HTR-8/SVneo (cell line): ENCODE measurements at regions not wholly inside any gene's neighbourhood (a gene's known extent, or its start where the extent isn't known, plus 50 kb on each side); places are given as distances from the start of the nearest gene placed in this dataset.
"Not testable (repeated sequence)": the region's sequence is repeated elsewhere in the genome, so short reads cannot be mapped to it uniquely, and the experiment has no call there.

Experiments used
- DNase-seq: peaks from one replicate; pipeline ENCODE4 v3.0.0; 2011; ENCODE audit warnings: low spot score, mixed read lengths; ENCODE audit not compliant: insufficient read length
- FAIRE-seq: peaks from 2 replicates; lab custom pipeline; 2011; peaks lifted over from hg19 to GRCh38; lab: Jason Lieb, UNC

DNA sequence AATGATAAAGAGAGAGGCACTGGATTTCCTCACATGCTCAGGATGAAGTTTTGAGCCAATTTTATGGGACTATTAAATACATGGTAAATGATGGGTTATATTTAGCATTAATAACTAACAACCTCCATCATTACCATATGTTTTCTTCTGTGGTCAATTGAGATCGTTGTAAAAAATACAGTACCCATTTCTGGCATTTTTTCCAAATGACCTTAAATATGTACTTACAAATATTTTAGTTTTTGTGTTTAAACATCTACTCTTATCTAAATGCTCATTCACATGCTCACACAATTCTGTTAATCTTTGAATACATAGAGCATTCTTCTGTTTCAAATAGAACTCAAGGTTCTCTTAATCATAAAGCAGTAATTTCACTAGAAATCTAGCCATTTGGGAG, 330.0 kb upstream of the BRINP3 start:
- DNase-seq = no peak
- FAIRE-seq = no peak

DNA sequence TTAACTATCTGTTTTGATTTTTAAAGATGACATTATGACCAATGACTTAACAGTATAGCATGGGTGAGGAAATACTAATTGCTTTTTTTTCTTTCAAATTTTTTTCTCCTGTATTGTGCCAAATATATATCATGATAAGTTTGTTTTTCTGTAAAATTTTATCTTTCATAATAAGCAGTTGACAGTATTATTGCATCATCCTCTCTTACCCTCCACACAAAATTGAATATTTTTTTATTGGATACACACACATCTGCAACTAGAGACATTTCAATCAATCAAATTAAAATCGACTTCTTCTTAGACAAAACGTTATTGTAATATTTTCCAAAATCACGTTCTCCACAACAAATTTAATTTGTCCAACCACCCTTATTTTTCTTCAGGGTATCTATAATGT, 330.4 kb upstream of the BRINP3 start:
- DNase-seq (no peak), FAIRE-seq (no peak)

DNA sequence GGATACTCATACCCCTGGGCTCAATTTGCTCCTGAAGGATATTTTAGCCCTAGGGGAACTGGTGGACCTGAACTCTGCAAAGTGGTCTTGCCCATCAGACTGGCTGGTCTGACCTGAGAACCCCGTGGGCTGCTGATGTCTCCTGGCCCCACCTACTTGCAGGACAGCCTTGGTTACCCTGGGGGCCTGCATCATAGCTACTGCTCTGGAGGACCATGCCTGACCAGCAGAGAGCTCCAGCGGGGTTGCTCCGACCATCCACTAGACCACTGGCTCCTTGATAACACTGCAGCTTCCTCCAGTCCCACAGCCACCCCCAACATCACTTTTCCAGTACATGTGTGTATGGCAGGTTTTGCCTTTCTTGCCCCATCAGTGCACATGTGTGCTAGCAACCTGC, 331.6 kb upstream of the BRINP3 start:
- FAIRE-seq (no peak), DNase-seq (no peak)

DNA sequence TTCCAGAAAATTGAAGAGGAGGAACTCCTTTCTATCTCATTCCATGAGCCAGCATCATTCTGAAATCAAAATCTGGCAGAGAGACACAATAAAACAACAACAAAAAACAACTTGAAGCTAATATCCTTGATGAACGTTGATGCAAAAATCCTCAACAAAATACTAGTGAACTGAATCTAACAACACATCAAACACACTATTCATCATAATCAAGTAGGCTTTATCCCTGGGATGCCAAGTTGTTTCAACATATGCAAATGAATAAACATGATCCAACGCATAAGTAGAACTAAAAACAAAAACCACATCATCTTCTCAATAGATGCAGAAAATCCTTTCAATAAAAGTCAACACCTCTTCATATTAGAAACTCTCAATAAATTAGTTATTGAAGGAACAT, 335.3 kb upstream of the BRINP3 start:
- DNase-seq (no peak), FAIRE-seq (no peak)

DNA sequence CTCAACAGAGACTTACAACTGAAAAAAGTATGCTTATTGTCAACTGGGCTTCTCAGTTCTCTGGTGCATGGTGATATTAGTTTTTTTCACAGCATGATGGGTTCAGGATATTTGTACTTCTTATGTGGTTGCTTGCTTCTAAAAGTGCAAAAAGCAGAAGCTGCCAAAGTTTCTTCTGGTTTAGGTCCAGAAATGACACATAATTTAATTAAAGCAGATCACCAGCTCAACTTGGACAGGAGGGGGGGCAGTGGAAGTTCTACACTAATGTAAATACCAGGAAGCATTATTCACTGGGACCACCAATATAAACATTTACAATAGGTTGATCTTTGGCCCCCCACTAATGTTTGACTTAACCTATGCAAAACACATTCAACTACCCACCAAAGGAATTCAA, 354.8 kb upstream of the BRINP3 start:
- no peak for FAIRE-seq
- DNase-seq = no peak

DNA sequence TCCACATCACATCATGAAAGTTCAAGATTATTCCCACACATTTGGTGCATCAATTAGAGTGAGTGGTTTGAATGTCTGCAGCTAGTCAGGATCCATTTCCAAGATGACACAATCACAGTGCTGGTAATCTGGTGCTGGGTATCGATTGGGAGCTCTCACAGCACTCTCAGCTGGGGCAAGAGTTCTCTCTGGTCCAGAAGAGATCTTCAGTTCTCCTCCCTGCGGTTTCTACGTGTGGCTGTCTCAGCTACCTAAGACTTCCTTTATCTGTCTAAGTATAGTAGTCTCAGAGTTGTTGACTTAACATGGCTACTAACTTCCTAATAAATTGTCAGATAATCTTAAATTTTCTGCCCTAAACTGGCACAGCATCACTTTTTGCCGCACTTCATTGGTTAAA, 358.0 kb upstream of the BRINP3 start:
- no peak for FAIRE-seq
- DNase-seq = no peak

DNA sequence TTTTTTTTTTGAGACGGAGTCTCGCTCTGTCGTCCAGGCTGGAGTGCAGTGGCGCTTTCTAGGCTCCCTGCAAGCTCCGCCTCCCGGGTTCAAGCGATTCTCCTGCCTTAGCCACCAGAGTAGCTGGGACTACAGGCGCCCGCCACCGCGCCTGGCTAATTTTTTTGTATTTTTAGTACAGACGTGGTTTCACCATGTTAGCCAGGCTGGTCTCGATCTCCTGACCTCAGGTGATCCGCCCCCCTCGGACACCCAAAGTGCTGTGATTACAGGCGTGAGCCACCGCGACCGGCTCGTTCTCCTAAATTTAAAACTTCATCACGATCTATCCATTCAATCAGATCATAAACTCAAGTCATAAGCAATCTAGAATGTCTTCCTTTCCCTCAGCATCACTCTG, 359.5 kb upstream of the BRINP3 start:
- not testable (repeated sequence) for FAIRE-seq, DNase-seq

DNA sequence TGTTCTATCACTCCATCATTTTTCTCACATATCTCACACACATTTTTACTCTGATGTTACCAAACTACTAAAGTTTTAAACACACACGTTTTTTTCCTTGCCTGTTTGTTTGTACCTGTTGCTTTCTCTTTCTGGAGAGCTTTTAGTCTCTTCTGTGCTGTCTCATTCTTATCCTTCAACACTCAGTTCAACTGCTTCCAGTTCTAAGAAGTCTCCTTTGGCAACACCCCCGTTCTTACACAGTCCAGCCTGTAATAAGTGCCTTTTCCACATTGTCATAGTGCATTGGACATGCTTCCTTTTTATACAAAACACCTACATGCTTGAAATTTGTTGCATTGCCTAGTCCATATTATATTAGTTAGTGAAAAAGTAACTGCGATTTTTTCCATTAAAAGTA, 360.2 kb upstream of the BRINP3 start:
- no peak for FAIRE-seq

DNA sequence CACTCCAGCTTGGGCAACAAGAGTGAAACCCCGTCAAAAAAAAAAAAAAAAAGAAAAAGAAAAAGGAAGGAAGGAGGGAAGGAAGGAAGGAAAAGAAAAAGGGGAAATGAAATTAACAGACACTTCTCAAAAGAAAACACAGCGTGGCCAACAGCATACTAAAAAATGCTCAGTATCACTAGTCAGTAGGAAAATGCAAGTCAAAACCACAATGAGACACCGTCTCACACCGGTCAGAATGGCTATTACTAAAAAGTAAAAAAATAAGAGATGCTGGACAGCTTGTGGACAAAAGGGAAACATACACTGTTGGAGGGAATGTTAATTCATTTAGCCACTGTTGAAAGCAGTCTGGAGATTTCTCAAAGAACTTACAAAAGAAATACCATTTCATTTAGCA, 369.5 kb upstream of the BRINP3 start:
- FAIRE-seq = no peak
- no peak for DNase-seq

More for the DNA sequence above, 360.2 kb upstream of the BRINP3 start:
- no peak for DNase-seq

DNA sequence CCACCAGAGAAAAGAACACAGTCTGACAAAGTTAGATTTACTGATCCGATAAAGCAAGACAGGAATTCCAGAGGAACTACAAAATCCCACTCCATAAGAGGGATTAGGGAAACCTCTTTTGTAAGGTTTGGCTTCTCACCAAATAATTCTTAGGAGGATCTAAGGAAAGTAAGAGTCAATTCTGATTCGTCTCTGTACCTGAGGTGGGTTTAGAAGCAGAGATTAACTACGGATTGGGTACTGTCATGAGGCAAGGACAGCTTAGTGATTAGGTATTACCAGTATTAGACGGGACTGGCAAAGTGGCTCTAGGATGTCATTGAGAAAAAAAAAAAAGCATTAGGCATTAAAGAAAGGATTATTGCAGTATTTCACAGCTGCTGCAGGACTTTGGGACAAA, 371.7 kb upstream of the BRINP3 start:
- FAIRE-seq (no peak), DNase-seq (no peak)

DNA sequence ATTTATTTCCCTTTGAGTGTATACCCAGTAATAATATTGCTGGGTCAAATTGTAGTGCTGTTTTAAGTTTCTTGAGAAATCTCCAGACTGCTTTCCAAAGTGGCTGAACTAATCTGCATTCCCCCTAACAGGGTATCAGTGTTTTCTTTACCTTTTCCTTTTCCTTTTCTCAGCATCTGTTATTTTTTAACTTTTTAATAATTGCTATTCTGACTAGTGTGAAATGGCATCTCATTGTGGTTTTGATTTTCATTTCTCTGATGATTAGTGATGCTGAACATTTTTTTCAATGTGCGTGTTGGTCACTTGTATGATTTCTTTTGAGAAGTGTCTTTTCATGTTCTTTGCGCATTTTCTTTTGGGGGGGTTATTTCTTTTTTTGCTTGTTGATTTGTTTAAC, 374.9 kb upstream of the BRINP3 start:
- FAIRE-seq = no peak

DNA sequence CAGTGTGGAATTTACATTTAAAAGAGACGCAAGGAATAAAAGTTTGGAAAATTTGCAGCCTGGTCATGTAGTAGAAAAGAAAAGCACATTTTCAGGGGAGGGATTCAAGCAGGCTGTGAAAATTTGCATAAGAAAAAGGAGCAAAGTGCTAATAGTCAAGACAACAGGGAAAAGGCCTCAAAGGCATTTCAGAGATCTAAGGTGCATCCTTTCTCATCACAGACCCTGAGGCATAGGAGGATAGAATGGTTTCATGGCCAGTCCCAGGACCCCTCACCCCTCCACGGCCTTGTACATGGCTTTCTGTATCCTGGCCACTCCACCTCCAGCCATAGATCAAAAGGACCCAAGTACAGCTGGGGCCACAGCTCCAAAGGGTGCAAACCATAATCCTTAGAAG, 380.5 kb upstream of the BRINP3 start:
- DNase-seq = no peak
- FAIRE-seq = no peak

More for the DNA sequence above, 374.9 kb upstream of the BRINP3 start:
- DNase-seq = no peak

DNA sequence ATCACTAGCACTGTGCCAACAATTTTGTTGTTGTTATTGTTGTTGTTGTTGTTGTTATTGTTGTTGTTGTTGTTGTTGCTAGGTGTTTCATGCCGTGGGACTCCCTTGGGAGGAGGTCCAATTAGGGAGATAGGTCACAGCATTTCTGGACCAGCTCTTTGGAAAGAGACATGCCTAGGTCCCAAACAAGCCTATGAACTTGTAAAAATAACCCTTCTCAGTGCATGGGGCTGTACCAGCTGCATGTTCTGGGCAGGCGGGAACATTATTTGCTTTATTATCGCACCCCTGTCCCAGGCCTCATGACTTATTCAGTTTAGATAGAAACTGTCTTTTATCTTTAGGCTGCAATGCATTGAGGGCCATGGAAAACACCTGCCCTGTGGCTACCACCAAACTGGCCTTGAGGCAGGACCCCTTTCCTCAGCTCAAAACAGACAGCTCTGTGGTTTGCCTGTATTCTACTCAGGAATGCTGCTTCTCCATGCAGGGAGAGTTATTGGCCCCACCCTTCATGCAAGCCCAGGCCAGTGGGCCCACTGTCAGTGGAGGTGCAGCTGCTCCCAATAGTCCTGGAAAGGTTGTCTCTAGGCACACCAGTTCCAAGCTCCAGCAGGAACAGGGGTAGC, 386.5 kb upstream of the BRINP3 start:
- DNase-seq = no peak
- no peak for FAIRE-seq

DNA sequence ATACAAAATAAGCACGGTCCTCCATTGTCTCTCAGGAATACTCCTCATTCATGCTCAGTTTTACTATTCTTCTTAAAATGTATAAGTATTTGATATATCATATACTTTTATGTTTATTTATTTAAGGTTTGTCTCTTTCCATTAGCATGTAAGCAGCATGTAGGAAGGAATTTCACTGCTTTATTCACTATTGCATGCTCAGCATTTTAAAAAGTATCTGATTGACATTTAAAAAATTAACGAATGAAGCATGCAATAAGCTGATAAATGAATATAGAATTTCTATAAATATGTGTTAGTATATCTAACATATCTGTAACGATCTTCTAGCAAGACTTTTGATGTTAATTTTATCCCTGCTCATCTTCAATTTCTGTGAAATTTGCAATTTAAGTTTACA, 402.7 kb upstream of the BRINP3 start:
- FAIRE-seq (no peak), DNase-seq (no peak)

DNA sequence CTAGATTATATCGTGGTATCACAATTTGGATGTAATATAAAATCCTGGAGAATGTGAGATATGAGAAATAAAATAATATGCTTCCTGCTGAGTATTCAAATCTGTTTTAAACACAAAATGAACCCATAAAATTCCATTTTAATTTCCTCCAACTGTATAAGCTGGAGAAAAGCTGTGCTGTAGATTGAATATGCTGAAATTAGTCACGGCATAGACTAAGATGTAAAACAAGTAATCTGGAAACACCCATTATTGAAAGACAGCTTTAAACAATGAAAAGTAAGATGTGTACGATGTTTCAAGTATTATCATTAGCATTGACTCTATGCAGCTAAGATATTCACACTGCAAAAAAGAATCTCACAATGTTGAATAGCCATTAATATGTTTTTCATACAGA, 403.4 kb upstream of the BRINP3 start:
- DNase-seq (no peak), FAIRE-seq (no peak)

DNA sequence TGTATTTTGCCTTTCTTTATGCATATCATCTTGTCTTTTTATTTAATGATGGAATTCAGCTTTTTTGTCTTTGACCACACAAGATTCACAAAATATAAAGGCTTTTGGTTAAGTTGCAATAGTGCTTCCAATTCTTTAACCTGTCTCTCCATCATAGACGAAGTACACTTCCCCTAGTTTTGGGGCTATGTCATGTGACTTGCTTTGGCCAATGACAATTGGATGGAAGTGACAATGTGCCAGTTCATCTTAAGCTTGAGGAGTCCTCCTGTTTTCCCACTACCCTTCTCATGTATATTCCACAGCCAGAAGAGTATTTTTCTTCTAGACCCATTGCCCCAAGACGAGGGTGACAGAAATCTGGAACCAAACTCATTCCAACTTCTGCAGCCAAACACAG, 419.6 kb upstream of the BRINP3 start:
- no peak for FAIRE-seq

DNA sequence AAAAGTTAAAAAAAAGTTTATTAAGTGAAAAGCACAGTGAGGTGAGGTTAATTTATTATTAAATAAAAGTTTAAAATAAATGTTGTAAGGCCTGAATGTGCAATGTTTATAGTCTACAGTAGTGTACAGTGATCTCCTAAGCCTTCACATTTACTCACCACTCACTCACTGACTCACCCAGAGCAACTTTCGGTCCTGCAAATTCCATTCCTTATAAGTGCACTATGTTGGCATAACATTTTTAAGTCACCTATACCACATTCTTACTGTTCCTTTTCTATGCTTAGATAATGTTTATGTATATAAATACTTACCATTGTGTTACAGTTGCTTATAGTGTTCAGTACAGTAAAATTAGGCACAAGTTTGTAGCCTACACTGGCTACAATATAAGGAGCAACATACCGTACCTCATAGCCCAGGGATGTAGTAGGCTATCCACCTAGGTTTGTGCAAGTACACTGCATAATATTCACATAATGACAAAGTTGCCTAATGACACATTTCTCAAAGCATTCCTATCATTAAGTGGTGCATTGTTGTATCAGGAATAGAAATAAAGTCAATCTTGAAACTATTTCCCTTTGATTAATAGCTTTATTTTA, 426.5 kb upstream of the BRINP3 start:
- FAIRE-seq = no peak
- no peak for DNase-seq

More for the DNA sequence above, 419.6 kb upstream of the BRINP3 start:
- DNase-seq = no peak

DNA sequence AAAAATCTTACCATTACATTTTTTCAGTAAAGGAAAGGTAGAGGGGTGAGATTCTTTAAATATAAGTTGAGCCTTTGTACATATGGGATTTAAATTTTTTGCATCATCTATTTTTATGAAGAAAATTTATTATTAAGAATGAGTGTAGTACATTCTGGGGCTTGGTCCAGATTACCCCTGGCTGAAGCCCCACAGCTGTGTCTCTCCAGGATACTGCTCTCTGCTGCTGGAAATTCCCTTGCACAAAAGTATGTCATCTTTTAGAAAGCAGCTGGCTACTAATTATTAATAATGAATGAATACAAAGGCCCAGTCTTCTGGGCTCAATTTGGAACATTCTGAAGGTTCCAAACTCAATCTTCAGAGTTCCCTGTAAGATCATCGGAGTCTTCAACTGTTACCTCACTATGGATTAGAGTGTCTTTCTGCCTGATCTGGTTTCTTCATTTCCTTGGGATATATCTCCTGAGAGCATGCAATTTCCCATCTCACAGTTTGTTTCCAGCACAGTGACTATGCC, 428.6 kb upstream of the BRINP3 start:
- no peak for DNase-seq
- FAIRE-seq = no peak

DNA sequence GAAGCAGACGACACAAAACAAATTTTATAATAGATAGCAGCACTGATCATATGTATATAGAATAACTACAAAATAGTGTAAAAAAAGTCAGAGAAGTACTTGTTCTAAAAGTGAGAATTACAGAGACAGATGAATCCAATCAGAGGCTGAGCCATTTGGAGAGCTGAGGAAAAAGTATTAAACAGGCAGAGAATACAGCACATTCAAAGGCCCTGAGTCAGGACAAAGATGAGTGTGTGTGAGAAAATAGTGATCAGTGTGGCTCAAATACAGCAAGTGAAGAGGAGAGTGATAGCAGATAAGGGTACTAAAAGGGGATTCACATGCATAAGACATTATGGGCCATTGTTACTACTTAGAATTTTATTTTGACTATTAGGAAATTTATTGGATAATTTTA, 430.6 kb upstream of the BRINP3 start:
- FAIRE-seq (no peak), DNase-seq (no peak)

DNA sequence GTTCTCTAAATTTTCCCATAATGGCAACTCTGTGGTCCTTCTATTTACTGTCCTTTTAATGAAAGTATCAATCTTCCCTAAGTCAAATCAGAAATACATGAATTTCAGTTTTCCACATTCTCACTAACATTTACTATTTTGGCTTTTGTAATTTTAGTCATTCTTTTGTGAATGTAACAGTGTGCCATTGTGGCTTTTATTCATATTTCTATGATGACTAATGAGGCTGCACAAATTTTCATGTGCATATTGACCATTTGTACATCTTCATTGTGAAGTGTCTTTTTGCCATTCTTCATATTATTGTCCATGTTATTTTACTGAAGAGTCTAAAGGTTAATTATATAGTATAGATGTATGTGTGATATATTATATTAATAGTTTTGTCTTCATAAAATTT, 431.0 kb upstream of the BRINP3 start:
- no peak for FAIRE-seq
- DNase-seq = no peak

DNA sequence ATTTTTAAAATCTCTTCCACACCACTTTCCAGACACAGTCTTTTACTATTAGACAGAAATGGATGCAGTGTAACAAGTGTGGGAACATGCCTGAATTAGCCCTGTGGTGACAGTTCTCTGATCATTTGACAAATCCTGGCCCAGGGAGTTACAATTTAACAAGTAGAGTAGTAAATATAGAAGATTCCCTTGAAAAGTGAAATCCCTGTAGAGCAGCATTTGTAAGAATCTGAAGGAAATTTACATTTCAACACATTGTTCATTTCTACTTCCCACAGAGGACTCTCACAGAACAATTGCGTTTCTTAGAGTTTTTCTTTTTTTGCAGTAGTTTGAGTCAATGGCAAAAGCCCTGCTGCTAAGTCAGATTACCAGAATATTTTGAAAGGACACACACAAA, 458.3 kb upstream of the BRINP3 start:
- DNase-seq (no peak), FAIRE-seq (no peak)

DNA sequence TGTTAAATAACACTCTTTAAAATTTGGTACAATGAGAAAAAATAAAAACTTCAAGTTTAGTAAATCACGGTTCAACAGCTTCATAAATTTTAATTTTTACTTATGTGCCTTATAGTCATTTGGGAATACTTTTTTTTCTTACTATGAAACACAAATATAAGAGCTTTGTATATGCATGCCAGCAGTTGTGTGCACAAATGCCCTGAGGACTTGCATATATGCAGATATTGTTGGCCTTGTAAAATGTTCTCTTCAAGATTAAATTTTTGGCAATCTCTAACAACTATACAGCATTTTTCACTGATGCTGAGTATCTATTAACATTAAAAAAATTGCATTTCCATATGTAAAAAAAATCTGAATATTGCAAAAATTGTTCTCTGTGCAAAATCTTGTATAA, 458.7 kb upstream of the BRINP3 start:
- no peak for DNase-seq
- no peak for FAIRE-seq
